ENCODE measurements at regions not wholly inside any gene's neighbourhood (a gene's known extent, or its start where the extent isn't known, plus 50 kb on each side); places are given as distances from the start of the nearest gene placed in this dataset.

GRCh38 chr18:64888956-64889355 is 740.1 kb upstream of the LINC00305 start:
- H2AFZ ChIP-seq: no peak overlapping the region
- H3K9me3 ChIP-seq (ENCODE audit: low read depth): no peaks in the 10 kb centered on the region
- no peaks in the 10 kb centered on the region for H3K4me1 ChIP-seq (ENCODE audit: insufficient read depth)
- H3K4me3 ChIP-seq: no peak overlapping the region
- H3K27ac ChIP-seq: no peak overlapping the region
- no peaks in the 10 kb centered on the region for H3K27me3 ChIP-seq (replicated peaks; ENCODE audit: insufficient read depth)
- in situ Hi-C loops (cut with MboI): no loop called here
- H3F3A ChIP-seq (ENCODE audit: insufficient read depth): no peaks in the 10 kb centered on the region
- H3K4me2 ChIP-seq (ENCODE audit: unreplicated experiment): no peak overlapping the region
- H3K36me3 ChIP-seq (ENCODE audit: low read depth): no peaks in the 10 kb centered on the region
- no peaks in the 10 kb centered on the region for H3K79me2 ChIP-seq (ENCODE audit: insufficient read depth)
- WGBS, 2 experiments (ENCODE audit: low coverage in 1 of 2, low lambda C conversion rate in 2 of 2, missing lambda C conversion rate in 2 of 2): 23 to 27% methylated on average over 4 of the region's 4 CpGs
- TF ChIP-seq EZH2phosphoT487 (IDR thresholded peaks at IDR 0.05; ENCODE audit: insufficient read depth, low read depth): no peak
- no peak for TF ChIP-seq EZH2 (IDR thresholded peaks at IDR 0.05; ENCODE audit: insufficient read depth, poor library complexity, severe bottlenecking)
- H4K20me1 ChIP-seq (ENCODE audit: insufficient read depth): no peaks in the 10 kb centered on the region
- H3K9ac ChIP-seq: no peak overlapping the region
- H3K9me2 ChIP-seq (ENCODE audit: insufficient read depth): no peaks in the 10 kb centered on the region
- DNase-seq: no peak

GRCh38 chr18:64886995-64887394 is 738.1 kb upstream of the LINC00305 start:
- Histone ChIP-seq H3K9ac (no peak overlapping the region), H3K9me2 (ENCODE audit: insufficient read depth) (no peaks in the 10 kb centered on the region), H3K27ac (no peak overlapping the region), H2AFZ (no peak overlapping the region), H3K4me1 (ENCODE audit: insufficient read depth) (no peaks in the 10 kb centered on the region), H3K4me2 (ENCODE audit: unreplicated experiment) (no peak overlapping the region), H4K20me1 (ENCODE audit: insufficient read depth) (no peaks in the 10 kb centered on the region), H3K4me3 (no peak overlapping the region), H3K79me2 (ENCODE audit: insufficient read depth) (no peaks in the 10 kb centered on the region), H3K36me3 (ENCODE audit: low read depth) (no peaks in the 10 kb centered on the region), H3K27me3 (replicated peaks; ENCODE audit: insufficient read depth) (no peaks in the 10 kb centered on the region), H3F3A (ENCODE audit: insufficient read depth) (no peaks in the 10 kb centered on the region), H3K9me3 (ENCODE audit: low read depth) (no peaks in the 10 kb centered on the region)
- WGBS, 2 experiments (ENCODE audit: low coverage in 1 of 2, low lambda C conversion rate in 2 of 2, missing lambda C conversion rate in 2 of 2): 9 to 23% methylated on average over 1 of the region's 1 CpG
- no peak for DNase-seq
- in situ Hi-C loops (cut with MboI): no loop called here
- TF ChIP-seq EZH2 (IDR thresholded peaks at IDR 0.05; ENCODE audit: insufficient read depth, poor library complexity, severe bottlenecking) (no peak), EZH2phosphoT487 (IDR thresholded peaks at IDR 0.05; ENCODE audit: insufficient read depth, low read depth) (no peak)

- Histone ChIP-seq H3F3A (ENCODE audit: insufficient read depth) (no peaks in the 10 kb centered on the region), H3K4me2 (ENCODE audit: unreplicated experiment) (no peak overlapping the region), H3K9me2 (ENCODE audit: insufficient read depth) (no peaks in the 10 kb centered on the region), H4K20me1 (ENCODE audit: insufficient read depth) (no peaks in the 10 kb centered on the region), H3K9ac (no peak overlapping the region), H3K79me2 (ENCODE audit: insufficient read depth) (no peaks in the 10 kb centered on the region), H3K27ac (no peak overlapping the region), H3K36me3 (ENCODE audit: low read depth) (no peaks in the 10 kb centered on the region), H3K4me1 (ENCODE audit: insufficient read depth) (no peaks in the 10 kb centered on the region), H2AFZ (no peak overlapping the region), H3K9me3 (ENCODE audit: low read depth) (no peaks in the 10 kb centered on the region), H3K27me3 (replicated peaks; ENCODE audit: insufficient read depth) (no peaks in the 10 kb centered on the region), H3K4me3 (no peak overlapping the region)
- in situ Hi-C loops (cut with MboI): no loop called here
- TF ChIP-seq EZH2phosphoT487 (IDR thresholded peaks at IDR 0.05; ENCODE audit: insufficient read depth, low read depth) (no peak), EZH2 (IDR thresholded peaks at IDR 0.05; ENCODE audit: insufficient read depth, poor library complexity, severe bottlenecking) (no peak)
- 24 to 28% methylated on average over 3 of the region's 3 CpGs for WGBS, 2 experiments (ENCODE audit: low coverage in 1 of 2, low lambda C conversion rate in 2 of 2, missing lambda C conversion rate in 2 of 2)
- DNase-seq: no peak
These were observed 734.0 kb upstream of the LINC00305 start for GRCh38 chr18:64882896-64883295.

GRCh38 chr18:64876833-64877232 is 727.9 kb upstream of the LINC00305 start:
- Histone ChIP-seq H3K27me3 (replicated peaks; ENCODE audit: insufficient read depth) (no peaks in the 10 kb centered on the region), H3K9me3 (ENCODE audit: low read depth) (no peaks in the 10 kb centered on the region), H3K9me2 (ENCODE audit: insufficient read depth) (no peaks in the 10 kb centered on the region), H3K79me2 (ENCODE audit: insufficient read depth) (no peaks in the 10 kb centered on the region), H3K36me3 (ENCODE audit: low read depth) (no peaks in the 10 kb centered on the region), H2AFZ (no peak overlapping the region), H3K27ac (no peak overlapping the region), H4K20me1 (ENCODE audit: insufficient read depth) (no peaks in the 10 kb centered on the region), H3F3A (ENCODE audit: insufficient read depth) (no peaks in the 10 kb centered on the region), H3K9ac (no peak overlapping the region), H3K4me1 (ENCODE audit: insufficient read depth) (no peaks in the 10 kb centered on the region), H3K4me3 (no peak overlapping the region), H3K4me2 (ENCODE audit: unreplicated experiment) (no peak overlapping the region)
- no peak for TF ChIP-seq EZH2phosphoT487 (IDR thresholded peaks at IDR 0.05; ENCODE audit: insufficient read depth, low read depth)
- TF ChIP-seq EZH2 (IDR thresholded peaks at IDR 0.05; ENCODE audit: insufficient read depth, poor library complexity, severe bottlenecking): no peak
- in situ Hi-C loops (cut with MboI): no loop called here
- WGBS, 2 experiments (ENCODE audit: low coverage in 1 of 2, low lambda C conversion rate in 2 of 2, missing lambda C conversion rate in 2 of 2): 6 to 16% methylated on average over 4 of the region's 4 CpGs
- no peak for DNase-seq

All from GM23248 (cell line).